GM12801 (cell line): ENCODE measurements at regions not wholly inside any gene's neighbourhood (a gene's known extent, or its start where the extent isn't known, plus 50 kb on each side); places are given as distances from the start of the nearest gene placed in this dataset.

Experiments
- CTCF ChIP-seq: IDR thresholded peaks from one replicate; pipeline ENCODE4 v1.5.1; 2011; ENCODE audit warnings: control low read depth; ENCODE audit not compliant: insufficient read length; ENCODE audit errors: extremely low read depth

- TF ChIP-seq CTCF: no peak
Observed at GRCh38 chr18:46405832-46406538, 251.0 kb downstream of the LOXHD1 start.

GRCh38 chr18:46406539-46406932, 250.5 kb downstream of the LOXHD1 start:
- TF ChIP-seq CTCF: no peak

- no peak for TF ChIP-seq CTCF
Observed at GRCh38 chr18:46407486-46408166, 249.4 kb downstream of the LOXHD1 start.

GRCh38 chr18:46408334-46408987, 248.6 kb downstream of the LOXHD1 start:
- no peak for TF ChIP-seq CTCF

- no peak for TF ChIP-seq CTCF
Observed at GRCh38 chr18:46411191-46411828, 245.7 kb downstream of the LOXHD1 start.

DNA sequence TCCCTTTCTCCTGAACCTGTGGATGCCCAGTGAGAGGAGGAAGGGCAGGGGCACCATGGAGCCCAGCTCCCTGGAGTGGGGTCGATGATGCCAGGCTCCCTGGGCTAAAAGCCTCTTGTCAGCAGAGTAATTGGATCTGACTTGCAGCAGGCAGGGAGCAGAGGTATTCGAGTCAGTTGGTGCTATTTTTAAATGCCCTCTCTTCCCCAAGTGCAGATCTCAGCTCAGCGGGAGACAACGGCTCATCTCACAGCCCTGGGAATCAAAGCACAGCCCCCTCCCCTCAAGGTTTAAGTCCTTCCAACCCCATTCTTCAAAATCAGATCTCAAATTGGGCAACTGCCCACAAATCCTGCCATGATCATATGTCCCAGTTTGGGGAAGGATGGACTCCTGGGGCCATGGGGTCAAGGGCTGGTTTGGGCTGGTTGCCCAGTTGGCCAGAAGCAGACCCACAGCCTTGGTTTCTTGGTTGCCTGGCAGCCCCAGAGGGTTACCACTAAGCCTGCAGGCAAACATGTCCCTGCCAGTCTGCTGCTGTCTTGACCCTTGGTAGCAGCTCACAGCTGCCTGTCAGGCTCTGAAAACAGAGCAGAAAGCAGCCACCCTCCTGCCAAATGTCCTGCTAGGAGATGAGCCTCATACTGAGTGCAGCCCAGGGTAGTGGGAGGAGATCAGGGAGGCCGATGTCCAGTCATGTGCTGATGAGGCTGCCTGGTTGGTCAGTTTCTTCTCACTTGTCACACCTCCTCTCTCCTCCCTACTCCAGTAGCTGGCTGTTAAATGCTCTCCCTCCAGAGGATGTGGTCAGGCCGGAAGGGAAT, 244.9 kb downstream of the LOXHD1 start:
- TF ChIP-seq CTCF: no peak
